Stomach (tissue), 8 donors: ENCODE measurements at regions not wholly inside any gene's neighbourhood (a gene's known extent, or its start where the extent isn't known, plus 50 kb on each side); places are given as distances from the start of the nearest gene placed in this dataset.

Experiments
- DNase-seq, 2 donors: peaks; one replicate each; pipeline versions ENCODE4 v3.0.0 to v3.0.0-alpha.2; 2013 to 2019
- H3K27ac ChIP-seq, 5 donors: fragments of 200-600 bp in 4 of 5; sonication (generic) in 4 of 5; one replicate each; pipeline ENCODE4 v1.5.1; 2013 to 2019; ENCODE audit warnings: mild to moderate bottlenecking in 1 of 5, moderate library complexity in 1 of 5
- H3K27me3 ChIP-seq, 3 donors: fragments of 200-600 bp; sonication (generic); one replicate each; pipeline ENCODE4 v1.5.1; 2017 to 2019; ENCODE audit warnings: mixed run types in 1 of 3
- H3K36me3 ChIP-seq, 4 donors: fragments of 200-600 bp; sonication (generic); 1 replicate in 3 of 4; 2 replicates in 1 of 4; pipeline ENCODE4 v1.5.1; 2016 to 2019
- H3K4me1 ChIP-seq, 4 donors: fragments of 200-600 bp; sonication (generic); one replicate each; pipeline ENCODE4 v1.5.1; 2016 to 2019
- H3K4me3 ChIP-seq, 4 donors: fragments of 200-600 bp; sonication (generic) in 3 of 4; one replicate each; pipeline ENCODE4 v1.5.1; 2016 to 2019; ENCODE audit warnings: mild to moderate bottlenecking in 1 of 4
- H3K9me3 ChIP-seq, 4 donors: fragments of 200-600 bp; sonication (generic); one replicate each; pipeline ENCODE4 v1.5.1; 2016 to 2019
- CTCF ChIP-seq, 7 experiments: fragments of 450-650 bp in 4 of 7; fragments of 200-600 bp in 3 of 7; sonication (generic) in 3 of 7; IDR thresholded peaks; one replicate each; pipeline ENCODE4 v1.5.1; 2016 to 2019; ENCODE audit warnings: antibody characterized with exemption in 7 of 7, control low read depth in 2 of 7, mild to moderate bottlenecking in 1 of 7
- EP300 ChIP-seq: sonication (generic); formaldehyde crosslinking; IDR thresholded peaks from one replicate; pipeline ENCODE4 v1.6.1; 2017; ENCODE audit warnings: antibody characterized with exemption
- POLR2A ChIP-seq, 4 donors: fragments of 450-650 bp; IDR thresholded peaks; one replicate each; pipeline ENCODE4 v1.6.1; 2016; ENCODE audit warnings: antibody characterized with exemption in 4 of 4, control low read depth in 2 of 4, mild to moderate bottlenecking in 1 of 4, moderate library complexity in 1 of 4
- POLR2AphosphoS5 ChIP-seq, 3 donors: sonication (generic); formaldehyde crosslinking; IDR thresholded peaks; one replicate each; pipeline ENCODE4 v1.6.1; 2016; ENCODE audit warnings: antibody characterized with exemption in 3 of 3
- WGBS, 5 donors: extraction: QIAGEN DNeasy Blood & Tissue Kit in 3 of 5; methylation state at CpG; one replicate each; pipeline versions ENCODE4 v1.1.5 to v1.1.7; 2013 to 2018; 5-methylcytosine and 5-hydroxymethylcytosine counted together
- intact Hi-C: fragments of 100-400 bp; cut with DNase I; formaldehyde crosslinking; loops from one replicate; pipeline ENCODE4 v1.15.1; 2023; ENCODE audit warnings: low total_unique reads
- donor health status: healthy with polysubstance abuse.
- donor health status: Bipolar disorder and iron deficiency.
- donor health status: healthy.

GRCh38 chr2:419687-420317 lies 131.9 kb upstream of the ALKAL2 start:
- peaks cover 0 to 14% (median 0%) of the 10 kb centered on the region in 3 donors for H3K27me3 ChIP-seq
- H3K36me3 ChIP-seq = no peaks in the 10 kb centered on the region
- intact Hi-C loops = no loop called here
- whole genome bisulfite sequencing, 5 donors = 79 to 94% (median 88%) methylated on average over 16 to 22 of the region's 28 CpGs
- no peak overlapping the region for H3K4me3 ChIP-seq
- no peak for DNase-seq
- H3K4me1 ChIP-seq = no peaks in the 10 kb centered on the region
- TF ChIP-seq POLR2AphosphoS5 (IDR thresholded peaks at IDR 0.05) = no peak
- no peaks in the 10 kb centered on the region for H3K9me3 ChIP-seq
- no peak overlapping the region for H3K27ac ChIP-seq

- Histone ChIP-seq H3K9me3 (no peaks in the 10 kb centered on the region), H3K4me3 (no peak overlapping the region), H3K27ac (no peak overlapping the region), H3K4me1 (no peaks in the 10 kb centered on the region), H3K36me3 (no peaks in the 10 kb centered on the region), H3K27me3 (peaks cover 0 to 11% (median 0%) of the 10 kb centered on the region in 3 donors)
- TF ChIP-seq POLR2AphosphoS5 (IDR thresholded peaks at IDR 0.05) = no peak
- no peak for TF ChIP-seq EP300
- TF ChIP-seq POLR2A (IDR thresholded peaks at IDR 0.05) = no peak
- no peak for TF ChIP-seq CTCF (IDR thresholded peaks at IDR 0.05)
- 58 to 73% (median 68%) methylated on average over 5 of the region's 5 CpGs for WGBS, 5 donors
- DNase-seq = no peak
- intact Hi-C loops = no loop called here
Observed at GRCh38 chr2:417662-418061, 129.8 kb upstream of the ALKAL2 start.

GRCh38 chr2:417006-417405 lies 129.1 kb upstream of the ALKAL2 start:
- no peak overlapping the region for H3K27ac ChIP-seq
- intact Hi-C loops = no loop called here
- H3K4me3 ChIP-seq = no peak overlapping the region
- H3K9me3 ChIP-seq = peaks cover 0 to 3% (median 0%) of the 10 kb centered on the region in 4 donors
- 83 to 93% (median 92%) methylated on average over 3 of the region's 3 CpGs for WGBS, 5 donors
- H3K4me1 ChIP-seq = no peaks in the 10 kb centered on the region
- DNase-seq = no peak
- TF ChIP-seq EP300 (no peak), CTCF (IDR thresholded peaks at IDR 0.05) (no peak), POLR2A (IDR thresholded peaks at IDR 0.05) (no peak), POLR2AphosphoS5 (IDR thresholded peaks at IDR 0.05) (no peak)
- H3K36me3 ChIP-seq = no peaks in the 10 kb centered on the region
- peaks cover 0 to 11% (median 0%) of the 10 kb centered on the region in 3 donors for H3K27me3 ChIP-seq

- intact Hi-C loops = no loop called here
- Histone ChIP-seq H3K4me3 (no peak overlapping the region), H3K4me1 (no peaks in the 10 kb centered on the region), H3K36me3 (no peaks in the 10 kb centered on the region), H3K27me3 (peaks cover 0 to 11% (median 0%) of the 10 kb centered on the region in 3 donors), H3K27ac (no peak overlapping the region), H3K9me3 (peaks cover 0 to 3% (median 0%) of the 10 kb centered on the region in 4 donors)
- WGBS, 5 donors = 76 to 88% (median 84%) methylated on average over 12 of the region's 12 CpGs
- no peak for DNase-seq
- TF ChIP-seq POLR2AphosphoS5 (IDR thresholded peaks at IDR 0.05) = no peak
- TF ChIP-seq POLR2A (IDR thresholded peaks at IDR 0.05) = no peak
- TF ChIP-seq EP300 = no peak
- no peak for TF ChIP-seq CTCF (IDR thresholded peaks at IDR 0.05)
Observed at GRCh38 chr2:415986-416610, 128.2 kb upstream of the ALKAL2 start.

GRCh38 chr2:409523-409922 lies 121.6 kb upstream of the ALKAL2 start:
- 78 to 90% (median 80%) methylated on average over 4 of the region's 4 CpGs for WGBS, 5 donors
- Histone ChIP-seq H3K4me1 (no peaks in the 10 kb centered on the region), H3K27me3 (no peaks in the 10 kb centered on the region), H3K9me3 (peaks cover 0 to 10% (median 4%) of the 10 kb centered on the region in 4 donors), H3K4me3 (no peak overlapping the region), H3K27ac (no peak overlapping the region), H3K36me3 (no peaks in the 10 kb centered on the region)
- no peak for DNase-seq
- TF ChIP-seq CTCF (IDR thresholded peaks at IDR 0.05) (no peak), POLR2A (IDR thresholded peaks at IDR 0.05) (no peak), POLR2AphosphoS5 (IDR thresholded peaks at IDR 0.05) (no peak), EP300 (no peak)
- intact Hi-C loops = no loop called here
